ENCODE measurements at regions not wholly inside any gene's neighbourhood (a gene's known extent, or its start where the extent isn't known, plus 50 kb on each side); places are given as distances from the start of the nearest gene placed in this dataset.
"Not testable (repeated sequence)": the region's sequence is repeated elsewhere in the genome, so short reads cannot be mapped to it uniquely, and the experiment has no call there.

DNA sequence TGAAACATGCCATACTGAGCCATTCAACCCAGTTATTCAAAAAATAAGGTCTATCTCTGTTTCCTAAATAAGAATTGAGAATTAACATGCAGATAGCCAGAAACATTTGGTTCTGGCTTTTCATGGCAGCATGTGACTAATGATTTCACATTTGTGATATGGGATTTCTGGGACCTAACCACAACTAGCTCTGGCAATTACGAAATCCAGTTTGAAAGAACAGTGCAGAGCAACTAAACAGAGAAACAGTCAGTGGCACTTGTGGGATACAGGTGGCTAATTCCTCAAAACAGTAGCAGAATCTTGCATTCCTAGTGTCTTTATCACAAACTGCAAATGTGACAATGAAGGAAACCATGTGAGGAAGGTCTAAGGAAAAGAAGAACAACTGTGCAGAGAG, 637.8 kb upstream of the CHAC2 start:
- H3K27ac ChIP-seq (ENCODE audit: low read depth, low read length): no peak overlapping the region
- ChIA-PET POLR2A (interaction anchor here (0.5 kb wide), 1 partner anchor 540 kb away, joined by 4 read pairs; no protein-coding TSS in a partner anchor), CTCF (no interaction called here)
- H3K9me3 ChIP-seq (ENCODE audit: control insufficient read depth, insufficient read depth, low read length): no peaks in the 10 kb centered on the region
- no peak overlapping the region for H3K4me3 ChIP-seq (ENCODE audit: low read depth, low read length)
- peak; percentile 47 for DNase-seq (ENCODE audit: low read depth, low spot score)
- H3K27me3 ChIP-seq (ENCODE audit: control insufficient read depth, insufficient read depth, low read length): no peaks in the 10 kb centered on the region
- TF ChIP-seq, protein P1, sequence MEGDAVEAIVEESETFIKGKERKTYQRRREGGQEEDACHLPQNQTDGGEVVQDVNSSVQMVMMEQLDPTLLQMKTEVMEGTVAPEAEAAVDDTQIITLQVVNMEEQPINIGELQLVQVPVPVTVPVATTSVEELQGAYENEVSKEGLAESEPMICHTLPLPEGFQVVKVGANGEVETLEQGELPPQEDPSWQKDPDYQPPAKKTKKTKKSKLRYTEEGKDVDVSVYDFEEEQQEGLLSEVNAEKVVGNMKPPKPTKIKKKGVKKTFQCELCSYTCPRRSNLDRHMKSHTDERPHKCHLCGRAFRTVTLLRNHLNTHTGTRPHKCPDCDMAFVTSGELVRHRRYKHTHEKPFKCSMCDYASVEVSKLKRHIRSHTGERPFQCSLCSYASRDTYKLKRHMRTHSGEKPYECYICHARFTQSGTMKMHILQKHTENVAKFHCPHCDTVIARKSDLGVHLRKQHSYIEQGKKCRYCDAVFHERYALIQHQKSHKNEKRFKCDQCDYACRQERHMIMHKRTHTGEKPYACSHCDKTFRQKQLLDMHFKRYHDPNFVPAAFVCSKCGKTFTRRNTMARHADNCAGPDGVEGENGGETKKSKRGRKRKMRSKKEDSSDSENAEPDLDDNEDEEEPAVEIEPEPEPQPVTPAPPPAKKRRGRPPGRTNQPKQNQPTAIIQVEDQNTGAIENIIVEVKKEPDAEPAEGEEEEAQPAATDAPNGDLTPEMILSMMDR (IDR thresholded peaks at IDR 0.05; ENCODE audit: low read depth, low read length): no peak

DNA sequence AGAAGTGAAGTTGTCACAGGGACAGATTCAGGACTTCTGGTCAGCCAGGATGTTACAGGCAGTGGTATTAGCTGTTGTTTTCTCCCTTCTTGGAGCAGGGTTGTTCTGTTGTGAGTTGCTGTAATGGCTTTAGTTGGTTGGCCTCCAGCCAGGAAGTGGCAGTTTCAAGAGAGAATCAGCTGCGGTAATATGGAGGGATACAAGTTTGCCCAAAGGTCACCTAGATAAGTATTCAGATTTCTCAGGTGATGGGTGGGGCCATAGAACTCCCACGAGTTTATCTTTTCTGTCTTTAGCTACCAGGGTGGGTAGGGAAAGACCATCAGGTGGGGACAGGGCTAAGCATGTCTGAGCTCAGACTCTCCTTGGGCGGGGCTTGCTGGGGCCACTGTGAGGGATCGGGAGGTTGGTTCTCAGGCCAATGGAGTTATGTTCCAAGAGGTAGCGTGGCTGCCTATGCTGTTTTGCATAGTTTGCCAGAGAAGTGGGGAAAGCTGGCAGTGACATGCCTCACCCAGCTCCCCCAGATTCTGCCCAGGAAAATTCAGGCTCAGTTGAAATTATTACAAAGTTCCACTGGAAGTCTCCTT, 640.4 kb upstream of the CHAC2 start:
- Histone ChIP-seq H3K27me3 (ENCODE audit: control insufficient read depth, insufficient read depth, low read length) (no peaks in the 10 kb centered on the region), H3K27ac (ENCODE audit: low read depth, low read length) (no peak overlapping the region), H3K9me3 (ENCODE audit: control insufficient read depth, insufficient read depth, low read length) (no peaks in the 10 kb centered on the region), H3K4me3 (ENCODE audit: low read depth, low read length) (no peak overlapping the region)
- CTCF ChIA-PET: no interaction called here
- TF ChIP-seq, protein P1 (IDR thresholded peaks at IDR 0.05; ENCODE audit: low read depth, low read length): no peak
- POLR2A ChIA-PET: no interaction called here
- DNase-seq (ENCODE audit: low read depth, low spot score): no peak

DNA sequence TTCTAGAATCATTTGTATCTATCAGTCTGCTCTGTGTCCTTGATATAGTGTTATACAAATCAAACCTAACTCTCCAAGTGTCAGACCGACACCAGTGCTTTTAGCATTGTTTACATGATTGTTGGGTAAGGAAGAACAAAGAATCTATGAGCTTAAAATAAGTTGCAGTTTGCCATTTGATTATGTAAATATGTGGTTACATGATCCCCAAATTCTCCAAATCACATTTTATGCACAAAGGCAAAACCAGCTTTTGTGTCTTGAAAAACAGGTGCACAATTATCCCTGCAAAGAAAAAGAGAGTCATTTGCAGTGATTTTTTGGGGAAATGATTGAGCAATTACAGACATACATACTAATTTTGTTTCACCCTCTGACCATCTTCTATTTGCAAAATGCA, 652.6 kb upstream of the CHAC2 start:
- POLR2A ChIA-PET: no interaction called here
- TF ChIP-seq, protein P1 (IDR thresholded peaks at IDR 0.05; ENCODE audit: low read depth, low read length): no peak
- Histone ChIP-seq H3K27ac (ENCODE audit: low read depth, low read length) (no peak overlapping the region), H3K9me3 (ENCODE audit: control insufficient read depth, insufficient read depth, low read length) (no peaks in the 10 kb centered on the region), H3K4me3 (ENCODE audit: low read depth, low read length) (no peak overlapping the region), H3K27me3 (ENCODE audit: control insufficient read depth, insufficient read depth, low read length) (no peaks in the 10 kb centered on the region)
- DNase-seq (ENCODE audit: low read depth, low spot score): no peak
- CTCF ChIA-PET: no interaction called here

DNA sequence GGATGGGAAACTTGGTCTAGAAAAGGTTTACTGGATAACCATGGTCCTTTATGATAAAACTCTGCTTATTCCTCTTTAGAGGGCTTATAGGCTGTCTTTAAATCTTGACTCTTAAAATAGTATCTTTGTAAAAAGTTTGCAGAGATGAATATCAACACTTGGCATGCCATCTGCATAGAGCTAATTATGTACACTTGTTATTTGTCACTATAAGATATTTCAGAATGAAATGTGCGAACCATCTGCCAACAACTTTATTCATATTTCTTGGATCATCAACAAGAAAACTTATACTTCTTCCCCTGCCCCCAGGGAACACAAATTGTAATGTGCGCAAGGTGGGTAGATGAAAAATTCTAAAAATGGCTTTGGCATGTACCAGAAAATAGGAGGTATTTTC, 653.0 kb upstream of the CHAC2 start:
- Histone ChIP-seq H3K27ac (ENCODE audit: low read depth, low read length) (no peak overlapping the region), H3K4me3 (ENCODE audit: low read depth, low read length) (no peak overlapping the region), H3K27me3 (ENCODE audit: control insufficient read depth, insufficient read depth, low read length) (no peaks in the 10 kb centered on the region), H3K9me3 (ENCODE audit: control insufficient read depth, insufficient read depth, low read length) (no peaks in the 10 kb centered on the region)
- ChIA-PET POLR2A (no interaction called here), CTCF (no interaction called here)
- TF ChIP-seq, protein P1 (IDR thresholded peaks at IDR 0.05; ENCODE audit: low read depth, low read length): no peak
- DNase-seq (ENCODE audit: low read depth, low spot score): no peak

DNA sequence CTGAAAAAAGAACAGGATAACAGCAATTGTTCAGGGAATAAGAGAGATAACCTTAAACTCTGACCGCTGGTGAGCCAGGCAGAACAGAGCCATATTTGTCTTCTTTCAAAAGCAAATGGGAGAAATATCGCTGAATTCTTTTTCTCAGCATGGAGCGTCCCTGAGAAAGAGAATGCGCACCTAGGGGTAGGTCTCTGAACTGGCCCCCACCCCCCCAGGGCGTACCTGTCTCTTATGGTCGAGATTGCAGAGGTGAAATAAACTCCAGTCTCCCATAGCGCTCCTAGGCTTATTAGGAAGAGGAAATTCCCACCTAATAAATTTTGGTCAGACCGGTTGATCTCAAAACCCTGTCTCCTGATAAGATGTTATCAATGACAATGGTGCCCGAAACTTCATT, 655.2 kb upstream of the CHAC2 start:
- H3K27ac ChIP-seq (ENCODE audit: low read depth, low read length); CTCF ChIA-PET; H3K4me3 ChIP-seq (ENCODE audit: low read depth, low read length); DNase-seq (ENCODE audit: low read depth, low spot score); H3K27me3 ChIP-seq (ENCODE audit: control insufficient read depth, insufficient read depth, low read length); H3K9me3 ChIP-seq (ENCODE audit: control insufficient read depth, insufficient read depth, low read length); POLR2A ChIA-PET: not testable (repeated sequence)

DNA sequence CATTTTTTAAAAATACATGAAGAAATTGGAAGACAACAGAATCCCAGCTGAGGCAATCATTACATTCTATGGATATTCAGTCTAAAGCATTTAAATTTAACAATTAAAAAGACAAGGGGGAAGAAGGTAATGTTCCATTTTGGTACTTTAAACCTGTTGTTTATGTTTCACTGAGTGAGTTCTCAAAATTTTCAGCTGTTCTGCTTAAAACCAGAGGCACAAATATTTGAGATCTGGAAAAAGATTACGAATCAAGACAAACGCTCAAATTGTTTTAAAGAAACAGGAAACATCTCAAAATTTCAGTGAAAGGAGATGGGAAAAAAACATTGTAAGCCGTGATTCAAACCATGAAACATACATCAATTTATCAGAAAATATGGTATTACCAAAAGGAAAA, 656.2 kb upstream of the CHAC2 start:
- H3K4me3 ChIP-seq (ENCODE audit: low read depth, low read length): no peak overlapping the region
- ChIA-PET CTCF (no interaction called here), POLR2A (no interaction called here)
- H3K27me3 ChIP-seq (ENCODE audit: control insufficient read depth, insufficient read depth, low read length): no peaks in the 10 kb centered on the region
- TF ChIP-seq, protein P1 (IDR thresholded peaks at IDR 0.05; ENCODE audit: low read depth, low read length): no peak
- H3K27ac ChIP-seq (ENCODE audit: low read depth, low read length): no peak overlapping the region
- no peak for DNase-seq (ENCODE audit: low read depth, low spot score)
- H3K9me3 ChIP-seq (ENCODE audit: control insufficient read depth, insufficient read depth, low read length): no peaks in the 10 kb centered on the region

Data from AG04450 (cell line).